Hematopoietic multipotent progenitor cell treated with erythropoietin and hydrocortisone succinate and interleukin-3 and kit ligand, for 4 days (in vitro differentiated cells): ENCODE measurements at regions not wholly inside any gene's neighbourhood (a gene's known extent, or its start where the extent isn't known, plus 50 kb on each side); places are given as distances from the start of the nearest gene placed in this dataset.
"Not testable (repeated sequence)": the region's sequence is repeated elsewhere in the genome, so short reads cannot be mapped to it uniquely, and the experiment has no call there.

Source experiments
- DNase-seq: peaks from one replicate; pipeline ENCODE4 v3.0.0-alpha.2; 2015

GRCh38 chr2:34241905-34242762, 643.0 kb upstream of the FAM98A start:
- DNase-seq, result no peak

GRCh38 chr2:34239511-34239910, 640.4 kb upstream of the FAM98A start:
- no peak for DNase-seq

- DNase-seq, result no peak
Observed at GRCh38 chr2:34234823-34235222, 635.7 kb upstream of the FAM98A start.

- no peak for DNase-seq
Observed at GRCh38 chr2:34229998-34230397, 630.9 kb upstream of the FAM98A start.

- no peak for DNase-seq
Observed at GRCh38 chr2:34215174-34215573, 616.1 kb upstream of the FAM98A start.

- DNase-seq, result peak; percentile 1
Observed at GRCh38 chr2:34210382-34210781, 611.3 kb upstream of the FAM98A start.

- DNase-seq, result no peak
Observed at GRCh38 chr2:34204560-34204959, 605.5 kb upstream of the FAM98A start.

- no peak for DNase-seq
Observed at GRCh38 chr2:34201099-34201498, 602.0 kb upstream of the FAM98A start.

GRCh38 chr2:34199971-34200370, 600.9 kb upstream of the FAM98A start:
- DNase-seq, result no peak

- no peak for DNase-seq
Observed at GRCh38 chr2:34193164-34193563, 594.1 kb upstream of the FAM98A start.

- no peak for DNase-seq
Observed at GRCh38 chr2:34188464-34189303, 589.6 kb upstream of the FAM98A start.

- DNase-seq, result no peak
Observed at GRCh38 chr2:34179511-34179910, 580.4 kb upstream of the FAM98A start.

- DNase-seq, result no peak
Observed at GRCh38 chr2:34178482-34178881, 579.4 kb upstream of the FAM98A start.

GRCh38 chr2:34176693-34177092, 577.6 kb upstream of the FAM98A start:
- DNase-seq, result no peak

- no peak for DNase-seq
Observed at GRCh38 chr2:34174506-34174905, 575.4 kb upstream of the FAM98A start.

- DNase-seq, result no peak
Observed at GRCh38 chr2:34162231-34162630, 563.1 kb upstream of the FAM98A start.

- DNase-seq, result no peak
Observed at GRCh38 chr2:34161549-34161948, 562.5 kb upstream of the FAM98A start.

- no peak for DNase-seq
Observed at GRCh38 chr2:34159901-34160300, 560.8 kb upstream of the FAM98A start.

- no peak for DNase-seq
Observed at GRCh38 chr2:34153484-34153883, 554.4 kb upstream of the FAM98A start.

GRCh38 chr2:34147780-34148179, 548.7 kb upstream of the FAM98A start:
- DNase-seq, result no peak

GRCh38 chr2:34143149-34143548, 544.0 kb upstream of the FAM98A start:
- no peak for DNase-seq

GRCh38 chr2:34142531-34143008, 543.5 kb upstream of the FAM98A start:
- DNase-seq, result not testable (repeated sequence)

- DNase-seq, result not testable (repeated sequence)
Observed at GRCh38 chr2:34133065-34133464, 534.0 kb upstream of the FAM98A start.

- no peak for DNase-seq
Observed at GRCh38 chr2:34126279-34126678, 527.2 kb upstream of the FAM98A start.
